Gastrocnemius medialis (tissue), 4 donors: ENCODE measurements at regions not wholly inside any gene's neighbourhood (a gene's known extent, or its start where the extent isn't known, plus 50 kb on each side); places are given as distances from the start of the nearest gene placed in this dataset.

Experiments
- CTCF ChIP-seq, 5 experiments: fragments of 450-650 bp in 3 of 5; fragments of 200-600 bp in 2 of 5; sonication (generic) in 2 of 5; IDR thresholded peaks in 4 of 5; conservative IDR thresholded peaks in 1 of 5; 1 replicate in 4 of 5; 2 replicates in 1 of 5; pipeline ENCODE4 v1.5.1; 2016 to 2019; ENCODE audit warnings: antibody characterized with exemption in 5 of 5, mild to moderate bottlenecking in 3 of 5, moderate library complexity in 3 of 5
- POLR2A ChIP-seq, 2 donors: fragments of 450-650 bp; IDR thresholded peaks; one replicate each; pipeline ENCODE4 v1.6.1; 2017; ENCODE audit warnings: antibody characterized with exemption in 2 of 2, mild to moderate bottlenecking in 2 of 2, moderate library complexity in 2 of 2

- no peak for TF ChIP-seq POLR2A (IDR thresholded peaks at IDR 0.05)
- TF ChIP-seq CTCF (IDR thresholded peaks at IDR 0.05 in 4 of 5, conservative IDR thresholded peaks at IDR 0.05 in 1 of 5): no peak
Observed at GRCh38 chr16:79794941-79795340, 194.4 kb upstream of the MAF start.
